HG02610 (cell line): ENCODE measurements at regions not wholly inside any gene's neighbourhood (a gene's known extent, or its start where the extent isn't known, plus 50 kb on each side); places are given as distances from the start of the nearest gene placed in this dataset.

Experiments used
- ATAC-seq: cut with Tn5 transposase; IDR thresholded peaks from one replicate; pipeline ENCODE4 v1.9.1; 2021; ENCODE audit warnings: mild to moderate bottlenecking, moderate library complexity; ENCODE audit not compliant: unreplicated experiment

DNA sequence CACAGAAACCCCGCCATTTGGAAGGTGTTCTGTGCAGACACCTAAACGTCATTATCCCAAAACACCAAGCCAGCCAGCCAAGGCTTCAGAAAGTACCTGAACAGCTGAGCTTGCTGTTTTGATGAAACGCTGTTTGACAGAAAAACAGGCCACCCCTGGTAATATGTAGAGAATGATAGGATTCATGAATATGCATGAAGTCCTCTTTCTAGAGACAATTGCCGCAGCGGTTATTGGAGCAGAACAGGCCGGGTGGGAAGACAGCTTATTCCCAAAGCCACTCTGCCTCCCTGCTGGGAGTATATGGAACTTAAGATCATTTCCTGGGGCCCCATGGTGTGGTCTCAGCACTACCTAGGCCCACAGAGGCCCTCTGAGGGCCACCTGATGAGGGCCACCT, 229.5 kb downstream of the UQCRFS1 start:
- no peak for ATAC-seq

DNA sequence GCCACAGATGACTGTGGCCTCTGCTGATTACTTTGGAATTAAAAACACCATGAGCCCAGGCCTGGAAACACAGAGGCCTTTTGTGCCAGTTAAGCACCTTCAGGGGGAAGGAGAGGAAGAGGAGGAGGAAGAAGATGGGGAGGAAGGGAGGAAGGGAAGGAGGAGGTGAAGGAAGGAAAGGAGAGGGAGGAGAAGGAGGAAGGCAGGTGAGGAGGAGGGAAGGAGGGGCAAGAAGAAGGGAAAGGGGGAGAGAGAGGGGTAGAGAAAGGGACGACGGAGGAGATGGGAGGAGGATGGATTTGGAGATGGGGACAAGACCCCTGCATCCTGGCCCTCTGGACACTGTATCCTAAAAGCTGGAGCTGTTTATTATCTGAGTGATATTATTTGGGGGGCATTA, 231.0 kb downstream of the UQCRFS1 start:
- ATAC-seq, result no peak

DNA sequence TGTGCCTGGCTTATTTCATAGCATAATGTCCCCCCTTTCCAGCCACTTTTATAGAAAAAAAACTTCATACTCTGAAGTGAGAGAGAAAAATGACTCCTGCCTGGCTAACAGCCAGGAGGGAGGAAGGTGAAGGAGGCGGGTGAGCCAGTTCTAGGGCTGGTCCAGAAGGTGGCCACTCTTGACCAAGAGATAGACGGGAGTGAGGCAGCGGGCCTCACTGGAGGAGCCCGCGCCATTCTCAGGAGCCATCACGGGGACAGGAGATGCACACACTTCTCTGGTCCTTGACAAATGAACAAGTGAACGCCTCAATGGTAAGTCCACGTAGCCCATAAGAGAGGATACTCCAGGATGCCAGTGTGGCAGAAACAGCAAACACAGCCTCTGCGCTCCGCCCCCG, 231.4 kb downstream of the UQCRFS1 start:
- ATAC-seq, result no peak

DNA sequence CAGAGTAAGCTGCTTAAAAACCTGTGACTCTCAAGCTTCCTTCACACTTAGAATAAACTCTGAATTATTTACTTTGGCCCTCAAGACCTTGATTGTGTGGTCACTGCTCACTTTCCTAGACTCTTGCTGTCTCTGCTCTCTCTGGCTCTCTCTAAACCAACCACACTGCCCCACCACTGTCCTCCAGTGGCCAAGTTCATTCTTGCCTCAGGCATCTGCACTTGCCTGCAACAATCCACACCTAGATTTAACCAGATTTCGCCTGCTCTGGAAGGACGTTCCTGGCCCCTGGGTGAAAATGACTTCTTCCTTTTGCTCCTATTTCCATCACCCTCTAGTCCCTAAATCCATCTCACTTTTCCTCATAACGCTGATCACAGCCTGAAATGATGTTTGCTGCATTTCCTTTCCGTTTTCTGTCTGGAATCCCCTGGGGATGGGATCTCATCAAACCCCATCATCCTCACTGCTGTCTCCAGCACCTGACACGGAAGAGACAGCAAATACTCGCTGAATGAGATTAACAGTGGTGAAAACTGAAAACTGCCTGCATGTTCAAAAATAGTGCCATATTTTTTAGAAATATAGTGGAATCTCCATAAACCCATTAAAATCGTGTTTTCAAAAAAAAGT, 232.6 kb downstream of the UQCRFS1 start:
- ATAC-seq, result no peak

DNA sequence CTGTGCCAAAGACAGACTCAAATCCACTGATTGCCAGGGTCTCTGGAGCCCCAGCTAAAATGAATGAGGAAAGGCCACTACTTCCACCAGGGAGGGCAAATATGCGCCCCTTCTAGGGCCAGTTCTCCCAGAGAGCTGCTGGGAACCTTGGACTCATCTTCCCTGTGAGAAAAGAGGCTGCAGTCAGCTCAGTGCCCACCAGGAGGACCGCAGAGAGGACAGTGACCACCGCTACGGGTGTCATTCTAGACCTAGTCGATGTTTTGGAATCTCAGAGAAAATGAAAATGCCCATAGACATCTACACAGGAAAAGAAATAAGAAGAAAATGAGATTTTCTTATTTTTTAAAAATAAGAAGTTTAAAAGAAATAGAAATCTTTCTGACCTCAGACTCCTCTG, 235.1 kb downstream of the UQCRFS1 start:
- no peak for ATAC-seq

DNA sequence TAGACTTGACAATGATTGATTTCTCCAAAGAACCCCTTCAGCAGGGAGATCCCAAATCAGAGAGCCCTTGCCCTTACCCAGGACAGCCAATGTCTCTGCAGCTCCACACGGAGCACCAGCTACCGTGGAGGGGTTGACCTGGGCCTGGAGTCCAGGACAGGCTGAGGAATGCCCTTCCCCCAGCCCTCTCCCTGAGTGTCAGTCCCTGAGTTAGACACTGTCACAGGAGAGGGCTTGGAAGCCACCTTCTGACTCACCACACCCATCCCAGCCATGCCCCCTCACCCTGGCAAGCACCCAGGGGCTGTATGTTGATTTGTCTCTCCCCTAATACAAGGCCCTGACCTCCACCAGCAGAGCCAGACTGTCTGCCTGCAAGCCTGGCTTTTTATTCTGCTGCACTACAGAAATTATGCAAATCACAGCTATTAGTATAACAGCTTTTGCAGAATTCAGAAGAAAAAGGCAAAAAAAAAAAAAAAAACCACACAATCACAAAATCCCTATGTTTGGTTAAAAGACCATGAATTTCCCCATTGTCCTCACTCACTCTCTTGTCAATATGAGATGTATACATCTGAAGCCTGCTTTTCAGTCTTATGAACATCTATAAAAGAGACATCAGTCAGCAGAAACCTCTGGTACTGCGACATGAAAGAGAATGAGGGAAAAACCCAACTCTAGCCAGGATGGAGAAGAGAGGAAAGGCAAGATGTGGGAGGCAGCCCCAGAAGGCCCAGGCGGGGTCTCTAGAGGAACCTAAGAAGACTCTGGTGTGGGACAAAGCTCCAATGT, 240.7 kb downstream of the UQCRFS1 start:
- no peak for ATAC-seq

DNA sequence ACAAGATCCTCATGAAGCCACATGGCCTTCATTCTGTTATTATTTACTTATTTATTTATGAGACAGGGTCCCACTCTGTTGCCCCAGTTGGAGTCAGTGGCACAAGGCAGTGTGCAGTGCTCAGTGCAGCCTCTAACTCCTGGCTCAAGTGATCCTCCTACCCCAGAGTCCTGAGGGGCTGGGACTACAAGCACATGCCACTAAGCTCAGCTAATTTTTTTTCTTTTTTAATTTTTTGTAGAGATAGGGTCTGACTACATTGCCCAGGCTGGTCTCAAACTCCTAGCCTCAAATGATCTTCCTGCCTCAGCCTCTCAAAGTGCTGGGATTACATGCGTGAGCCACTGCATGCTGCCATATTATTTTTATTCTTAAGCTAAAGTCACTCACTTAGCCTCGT, 241.4 kb downstream of the UQCRFS1 start:
- no peak for ATAC-seq

DNA sequence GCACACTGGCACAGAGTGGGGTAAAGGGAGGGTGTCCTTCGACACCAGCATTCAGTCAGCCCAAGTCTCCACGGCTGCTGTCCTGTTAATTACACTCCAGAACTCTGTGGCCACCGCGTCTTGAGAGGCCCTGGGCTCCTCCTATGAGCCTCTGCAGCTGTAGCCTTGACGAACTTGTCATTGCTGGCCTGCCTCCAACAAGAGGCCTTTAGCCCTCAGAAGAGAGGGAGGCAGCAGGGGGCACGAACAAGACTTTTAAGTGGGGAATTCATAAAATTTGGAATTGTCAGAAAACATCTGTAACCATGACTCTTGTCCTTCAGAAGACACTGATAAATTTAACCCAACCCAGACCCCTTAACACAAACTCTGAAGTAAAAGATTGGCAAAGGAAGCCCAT, 241.9 kb downstream of the UQCRFS1 start:
- no peak for ATAC-seq

DNA sequence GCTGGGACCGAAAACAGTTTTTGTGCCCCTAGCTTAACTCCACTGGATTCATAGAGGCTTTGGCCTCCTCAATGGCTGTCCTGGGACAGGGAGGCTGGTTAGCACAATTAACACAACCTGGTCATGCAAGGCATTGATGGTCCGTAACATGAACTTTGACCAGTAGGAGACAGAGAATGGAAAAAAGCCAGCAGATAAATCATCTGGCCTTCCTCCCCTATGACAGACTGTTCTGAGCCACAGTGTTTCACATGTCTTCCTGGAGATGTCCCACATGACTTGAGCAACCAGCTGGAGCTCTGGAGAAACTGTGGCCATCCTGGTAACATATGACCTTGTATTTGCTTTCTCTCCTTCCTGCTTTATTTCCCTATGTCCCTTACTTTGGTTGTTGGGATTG, 244.2 kb downstream of the UQCRFS1 start:
- ATAC-seq, result no peak

DNA sequence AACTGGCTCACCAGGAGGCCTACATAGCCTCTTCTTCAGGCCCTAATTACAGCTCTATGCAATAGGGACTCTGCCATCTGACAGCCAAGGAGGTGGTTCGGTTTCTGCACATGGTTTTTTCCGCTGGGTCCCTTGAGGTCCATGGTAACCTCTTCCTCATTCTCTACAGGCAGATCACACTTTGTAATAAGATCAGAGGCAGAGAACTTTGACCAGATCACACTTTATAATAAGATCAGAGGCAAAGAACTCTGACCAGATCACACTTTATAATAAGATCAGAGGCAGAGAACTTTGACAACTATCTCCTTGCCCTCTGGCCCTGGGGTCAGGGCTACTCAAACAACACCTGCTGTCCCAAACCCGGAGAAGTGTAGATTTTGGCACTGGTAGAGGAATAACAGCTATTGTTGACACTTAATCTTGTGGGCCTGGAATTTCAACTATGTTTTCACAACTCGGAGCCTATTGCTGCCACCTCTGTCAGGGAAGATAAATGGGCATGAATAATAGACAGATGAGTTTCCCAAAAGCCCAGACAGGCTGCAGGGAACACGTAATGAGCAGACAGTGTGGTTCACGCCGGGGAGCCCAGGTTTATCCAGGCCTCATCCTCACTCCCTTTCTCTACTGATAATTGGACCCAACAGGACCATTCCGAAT, 246.1 kb downstream of the UQCRFS1 start:
- ATAC-seq, result no peak

DNA sequence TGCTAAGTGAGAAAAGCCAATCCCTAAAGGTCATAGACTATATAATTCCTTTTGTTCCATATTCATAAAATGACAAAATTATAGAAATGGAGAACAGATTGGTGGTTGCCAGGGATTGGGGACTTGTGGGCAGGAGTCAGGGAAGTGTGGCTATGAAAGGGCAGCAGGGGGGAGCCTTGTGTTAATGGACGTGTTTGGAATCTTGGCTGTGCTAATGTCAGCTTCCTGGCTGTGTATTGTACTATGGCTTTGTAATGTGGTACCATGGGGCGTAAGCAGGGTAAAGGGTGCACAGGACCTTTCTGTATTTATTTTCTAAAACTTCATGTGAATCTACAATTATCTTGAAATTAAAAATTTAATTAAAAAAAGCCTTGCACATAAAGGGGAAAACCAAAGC, 248.5 kb downstream of the UQCRFS1 start:
- no peak for ATAC-seq

DNA sequence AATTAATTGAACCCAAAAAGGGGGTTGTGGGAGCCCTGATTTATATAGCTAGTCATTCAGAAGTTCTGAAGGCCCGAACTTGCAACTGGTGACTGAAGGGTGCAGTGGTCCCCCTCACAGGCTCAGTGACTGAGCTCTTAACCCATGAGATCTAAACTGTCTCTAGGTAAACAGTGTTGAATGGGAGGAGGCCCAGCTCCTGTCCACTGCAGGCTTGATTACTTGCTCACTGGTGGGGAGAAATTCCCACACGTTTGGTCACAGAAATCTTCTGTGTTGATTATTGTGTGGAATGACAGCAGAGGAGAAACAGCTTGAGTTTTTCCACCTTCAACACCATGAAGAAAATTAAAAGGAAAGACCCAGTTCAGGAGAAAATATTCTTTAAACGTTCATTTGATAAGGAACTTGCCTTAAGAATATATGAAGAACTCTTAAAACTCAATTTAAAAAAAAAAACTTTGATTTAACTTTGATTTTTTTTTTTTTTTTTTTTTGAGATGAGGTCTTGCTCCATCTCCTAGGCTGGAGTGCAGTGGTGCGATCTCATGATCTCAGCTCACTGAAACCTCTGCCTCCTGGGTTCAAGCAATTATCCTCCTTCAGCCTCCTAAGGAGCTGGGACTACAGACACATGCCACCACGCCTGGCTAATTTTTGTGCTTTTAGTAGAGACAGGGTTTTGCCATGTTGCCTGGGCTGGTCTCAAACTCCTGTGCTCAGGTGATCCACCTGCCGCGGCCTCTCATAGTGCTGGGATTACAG, 249.3 kb downstream of the UQCRFS1 start:
- ATAC-seq, result no peak

DNA sequence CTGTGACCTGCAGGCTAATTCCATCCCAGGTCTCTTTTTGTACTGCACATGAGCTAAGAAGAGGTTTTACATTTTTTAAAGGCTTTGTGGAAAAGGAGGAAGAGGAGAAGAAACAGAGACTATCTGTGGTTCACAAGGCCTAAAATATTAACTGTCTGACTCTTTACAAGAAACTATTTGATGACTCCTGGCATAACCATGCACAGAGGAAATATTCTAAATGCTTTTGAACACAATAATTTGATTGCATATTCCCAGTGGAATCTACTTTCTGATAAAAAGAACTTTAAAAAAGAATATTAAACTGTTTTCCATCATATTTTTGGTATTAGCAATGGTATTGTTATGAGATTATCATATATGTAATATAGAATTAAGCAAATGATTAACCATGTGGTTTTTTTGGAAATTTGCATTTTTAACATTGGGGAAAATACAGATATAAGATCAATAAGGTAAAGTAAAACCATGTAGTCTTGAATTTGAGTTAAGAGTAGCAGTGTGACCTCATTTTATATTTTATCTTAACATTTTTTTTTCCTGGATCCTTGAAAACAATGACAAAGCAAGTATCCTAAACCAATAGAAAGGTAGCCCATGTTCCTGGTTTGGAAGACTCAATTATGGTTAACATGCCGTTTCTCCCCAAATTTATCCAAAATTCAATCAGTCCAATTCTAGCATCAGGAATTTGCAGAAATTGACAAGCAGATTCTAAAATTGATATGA, 251.0 kb downstream of the UQCRFS1 start:
- no peak for ATAC-seq

DNA sequence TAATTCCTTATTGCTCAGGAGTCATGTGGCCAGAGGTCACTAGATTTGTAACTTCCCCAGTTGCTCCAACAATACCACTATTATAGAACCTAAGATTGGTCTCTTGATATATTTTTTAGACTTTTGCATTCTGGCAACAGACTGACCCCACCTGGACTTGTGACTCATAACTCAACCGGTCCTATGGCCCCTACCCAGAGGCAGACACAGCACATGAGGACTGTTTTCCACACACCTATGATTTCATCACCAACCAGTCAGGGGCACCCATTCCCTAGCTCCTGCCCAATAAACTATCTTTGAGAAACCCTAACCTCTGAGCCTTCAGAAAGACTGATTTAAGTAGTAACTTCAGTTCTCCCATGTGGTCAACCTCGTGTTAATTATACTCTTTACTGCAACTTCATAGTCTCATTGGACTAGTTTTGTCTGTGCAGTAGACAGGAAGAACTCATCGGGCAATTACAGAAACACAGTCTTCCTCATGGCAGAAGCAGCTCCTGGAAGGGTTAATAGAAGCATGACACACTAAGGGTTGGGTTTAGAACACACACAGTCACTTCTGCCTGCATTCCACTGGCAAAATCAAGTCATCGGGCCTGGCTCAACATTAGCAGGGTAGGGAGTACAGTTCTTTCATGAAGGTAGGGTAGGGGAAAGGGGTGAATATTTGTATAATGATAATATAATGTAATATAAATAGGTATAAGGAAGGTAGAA, 251.8 kb downstream of the UQCRFS1 start:
- ATAC-seq, result no peak

DNA sequence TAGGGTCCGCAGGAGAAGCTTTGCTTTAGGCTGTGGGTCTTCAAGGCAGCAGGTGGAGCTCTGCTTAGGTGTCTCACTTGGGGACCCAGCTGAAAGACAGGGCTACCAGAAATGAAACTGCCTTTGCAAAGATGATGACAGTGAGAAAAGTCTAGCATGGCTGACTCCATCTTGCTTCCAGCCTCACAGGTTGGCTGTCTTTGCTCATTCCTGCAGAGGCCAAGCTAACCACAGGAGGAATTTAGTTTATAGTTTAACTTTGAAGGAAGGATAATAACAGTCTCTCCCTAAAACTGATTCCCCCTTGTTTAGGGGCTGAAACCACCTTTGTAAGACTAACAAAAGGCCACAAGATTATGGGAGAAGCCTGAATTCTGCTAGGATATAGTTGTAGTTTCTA, 252.4 kb downstream of the UQCRFS1 start:
- ATAC-seq, result no peak

DNA sequence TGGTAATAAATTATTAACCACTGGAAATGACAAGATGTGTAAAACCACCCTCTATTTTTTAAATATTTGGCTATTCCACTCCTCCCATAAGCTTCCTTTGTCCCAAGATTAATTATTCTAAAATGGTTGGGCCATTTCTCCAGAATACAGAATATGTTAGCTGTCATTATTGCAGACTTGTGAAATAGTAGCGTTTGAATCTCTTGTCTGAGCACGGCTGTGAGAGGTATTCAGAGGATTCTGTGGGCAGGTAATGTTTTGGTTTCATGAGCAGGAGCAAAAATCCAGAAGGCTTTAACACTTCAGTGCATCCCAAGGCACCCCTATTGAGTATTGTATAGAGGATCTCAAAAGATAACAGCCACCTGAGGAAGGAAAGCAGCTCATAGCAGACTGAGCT, 256.0 kb downstream of the UQCRFS1 start:
- no peak for ATAC-seq

DNA sequence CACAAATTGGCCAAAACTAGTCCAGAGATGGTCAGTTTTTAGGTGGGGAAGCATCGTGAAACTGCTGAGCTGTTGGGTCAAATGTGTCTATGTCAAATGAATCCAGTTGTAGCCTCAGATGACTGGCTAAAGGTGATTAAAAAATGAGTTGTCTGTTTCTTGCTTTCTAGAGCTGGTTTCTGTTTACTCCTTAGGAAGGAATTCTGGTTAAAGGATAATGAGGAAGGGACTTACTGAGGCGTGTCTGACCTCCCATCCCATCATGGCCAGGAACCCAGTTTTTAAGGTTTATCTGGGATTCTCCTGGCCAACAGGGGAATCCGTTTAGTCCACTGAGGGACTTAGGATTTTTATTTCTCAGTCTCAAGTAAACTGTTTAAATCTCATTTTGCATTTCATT, 256.5 kb downstream of the UQCRFS1 start:
- no peak for ATAC-seq

DNA sequence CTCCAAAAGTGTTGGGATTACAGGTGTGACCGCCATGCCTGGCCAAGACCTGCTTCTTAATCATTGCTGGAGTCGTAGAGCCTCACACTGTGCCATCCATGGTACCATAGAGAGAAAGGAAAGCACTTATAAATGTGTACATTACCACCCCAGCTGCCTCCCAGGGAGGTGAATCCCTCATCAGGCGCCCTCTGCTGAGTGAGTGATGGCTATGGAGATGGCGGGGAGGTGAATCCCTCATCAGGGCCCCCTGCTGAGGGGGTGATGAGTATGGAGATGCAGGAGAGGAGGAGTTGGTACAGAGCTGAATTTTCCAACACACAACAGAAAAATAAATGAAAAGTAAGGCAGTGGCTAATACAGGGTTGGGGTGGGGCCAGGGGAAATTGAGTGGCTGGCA, 263.4 kb downstream of the UQCRFS1 start:
- no peak for ATAC-seq

DNA sequence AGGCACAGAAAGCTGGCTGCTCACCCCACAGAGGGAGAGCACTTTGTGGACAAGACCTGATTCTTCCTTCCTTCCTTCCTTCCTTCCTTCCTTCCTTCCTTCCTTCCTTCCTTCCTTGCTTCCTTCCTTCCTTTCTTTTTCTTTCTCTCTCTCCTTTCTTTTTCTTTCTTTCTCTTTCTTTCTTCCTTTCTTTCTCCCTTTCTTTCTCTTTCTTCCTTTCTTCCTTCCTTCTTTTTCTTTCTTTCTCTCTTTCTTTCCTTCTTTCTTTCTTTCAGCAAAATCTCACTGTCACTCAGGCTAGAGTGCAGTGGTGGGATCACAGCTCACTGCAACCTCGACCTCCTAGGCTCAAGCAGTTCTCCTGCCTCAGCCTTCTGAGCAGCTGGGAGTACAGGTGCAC, 263.9 kb downstream of the UQCRFS1 start:
- ATAC-seq, result no peak

DNA sequence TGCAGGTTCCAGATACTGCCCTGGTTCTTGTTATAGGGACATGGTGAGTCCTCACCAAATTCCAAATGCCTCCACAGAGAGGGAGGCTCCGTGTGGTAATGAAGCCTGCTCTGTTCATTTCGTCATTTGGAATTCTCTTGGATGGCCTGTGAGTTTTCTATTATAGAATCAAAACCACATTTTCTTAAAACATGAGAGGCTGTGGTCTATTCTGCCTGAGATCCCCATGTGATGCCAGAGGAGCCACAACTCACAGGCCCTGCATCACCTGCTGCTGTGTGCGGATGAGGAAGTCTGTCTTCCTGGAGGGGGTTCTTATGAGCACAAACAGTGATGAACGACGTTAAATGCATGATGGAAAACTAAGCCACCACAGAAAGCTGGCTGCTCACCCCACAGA, 264.4 kb downstream of the UQCRFS1 start:
- ATAC-seq, result no peak
